ENCODE measurements at regions not wholly inside any gene's neighbourhood (a gene's known extent, or its start where the extent isn't known, plus 50 kb on each side); places are given as distances from the start of the nearest gene placed in this dataset.

GRCh38 chr13:34246511-34246910 lies 428.6 kb downstream of the RFC3 start:
- no peak for DNase-seq (ENCODE audit: low spot score)

- DNase-seq (ENCODE audit: low spot score), result no peak
Observed at GRCh38 chr13:34247596-34247995, 429.6 kb downstream of the RFC3 start.

- DNase-seq (ENCODE audit: low spot score), result no peak
Observed at GRCh38 chr13:34249546-34250039, 431.6 kb downstream of the RFC3 start.

- no peak for DNase-seq (ENCODE audit: low spot score)
Observed at GRCh38 chr13:34250151-34250670, 432.3 kb downstream of the RFC3 start.

- no peak for DNase-seq (ENCODE audit: low spot score)
Observed at GRCh38 chr13:34254366-34254765, 436.4 kb downstream of the RFC3 start.

- DNase-seq (ENCODE audit: low spot score), result no peak
Observed at GRCh38 chr13:34255711-34256110, 437.8 kb downstream of the RFC3 start.

- no peak for DNase-seq (ENCODE audit: low spot score)
Observed at GRCh38 chr13:34256236-34256635, 438.3 kb downstream of the RFC3 start.

GRCh38 chr13:34257966-34258365 lies 440.0 kb downstream of the RFC3 start:
- no peak for DNase-seq (ENCODE audit: low spot score)

GRCh38 chr13:34258646-34259386 lies 440.9 kb downstream of the RFC3 start:
- DNase-seq (ENCODE audit: low spot score), result no peak

GRCh38 chr13:34263681-34264080 lies 445.7 kb downstream of the RFC3 start:
- DNase-seq (ENCODE audit: low spot score), result no peak

- DNase-seq (ENCODE audit: low spot score), result no peak
Observed at GRCh38 chr13:34265046-34265679, 447.2 kb downstream of the RFC3 start.

- DNase-seq (ENCODE audit: low spot score), result no peak
Observed at GRCh38 chr13:34276764-34277163, 458.8 kb downstream of the RFC3 start.

GRCh38 chr13:34277936-34278335 lies 460.0 kb downstream of the RFC3 start:
- no peak for DNase-seq (ENCODE audit: low spot score)

- DNase-seq (ENCODE audit: low spot score), result no peak
Observed at GRCh38 chr13:34278780-34279179, 460.8 kb downstream of the RFC3 start.

GRCh38 chr13:34290661-34291060 lies 472.7 kb downstream of the RFC3 start:
- DNase-seq (ENCODE audit: low spot score), result no peak

GRCh38 chr13:34294483-34295129 lies 476.7 kb downstream of the RFC3 start:
- DNase-seq (ENCODE audit: low spot score), result no peak

GRCh38 chr13:34300559-34300958 lies 482.6 kb downstream of the RFC3 start:
- DNase-seq (ENCODE audit: low spot score), result no peak

- no peak for DNase-seq (ENCODE audit: low spot score)
Observed at GRCh38 chr13:34302596-34302995, 484.6 kb downstream of the RFC3 start.

- DNase-seq (ENCODE audit: low spot score), result no peak
Observed at GRCh38 chr13:34303346-34303745, 485.4 kb downstream of the RFC3 start.

- DNase-seq (ENCODE audit: low spot score), result no peak
Observed at GRCh38 chr13:34307607-34308006, 489.7 kb downstream of the RFC3 start.

- DNase-seq (ENCODE audit: low spot score), result no peak
Observed at GRCh38 chr13:34308725-34309124, 490.8 kb downstream of the RFC3 start.

- DNase-seq (ENCODE audit: low spot score), result no peak
Observed at GRCh38 chr13:34310539-34310938, 492.6 kb downstream of the RFC3 start.

GRCh38 chr13:34311251-34311650 lies 493.3 kb downstream of the RFC3 start:
- DNase-seq (ENCODE audit: low spot score), result no peak

All from left forelimb (tissue), 1 donor.